ENCODE measurements at regions not wholly inside any gene's neighbourhood (a gene's known extent, or its start where the extent isn't known, plus 50 kb on each side); places are given as distances from the start of the nearest gene placed in this dataset.

- Histone ChIP-seq H3K9me3 (no peaks in the 10 kb centered on the region), H3K27ac (no peak overlapping the region), H3K4me1 (no peaks in the 10 kb centered on the region), H3K27me3 (no peaks in the 10 kb centered on the region), H3K4me3 (replicated peaks in 1 of 3) (no peak overlapping the region), H3K36me3 (no peaks in the 10 kb centered on the region)
- TF ChIP-seq POLR2A (IDR thresholded peaks at IDR 0.05) (no peak), CTCF (IDR thresholded peaks at IDR 0.05) (no peak)
- no peak for DNase-seq
- intact Hi-C loops (cut with DNase I), result no loop called here
These were observed 432.1 kb downstream of the NR2F2 start for GRCh38 chr15:96762566-96762965.

- no peaks in the 10 kb centered on the region for H3K9me3 ChIP-seq
- 85 to 88% methylated on average over 22 to 24 of the region's 24 CpGs for WGBS, 2 donors
- H3K27me3 ChIP-seq, result no peaks in the 10 kb centered on the region
- DNase-seq, result no peak
- no peak overlapping the region for H3K4me3 ChIP-seq (replicated peaks in 1 of 3)
- no peaks in the 10 kb centered on the region for H3K36me3 ChIP-seq
- intact Hi-C loops (cut with DNase I), result no loop called here
- H3K27ac ChIP-seq, result no peak overlapping the region
- TF ChIP-seq CTCF (IDR thresholded peaks at IDR 0.05) (no peak), POLR2A (IDR thresholded peaks at IDR 0.05) (no peak)
- H3K4me1 ChIP-seq, result no peaks in the 10 kb centered on the region
These were observed 434.0 kb downstream of the NR2F2 start for GRCh38 chr15:96764501-96764900.

GRCh38 chr15:96764946-96765345, 434.4 kb downstream of the NR2F2 start:
- no peaks in the 10 kb centered on the region for H3K36me3 ChIP-seq
- WGBS, 2 donors, result 88 to 92% methylated on average over 8 of the region's 8 CpGs
- no peaks in the 10 kb centered on the region for H3K27me3 ChIP-seq
- intact Hi-C loops (cut with DNase I), result no loop called here
- TF ChIP-seq POLR2A (IDR thresholded peaks at IDR 0.05) (no peak), CTCF (IDR thresholded peaks at IDR 0.05) (no peak)
- no peak for DNase-seq
- H3K4me3 ChIP-seq (replicated peaks in 1 of 3), result no peak overlapping the region
- no peak overlapping the region for H3K27ac ChIP-seq
- H3K4me1 ChIP-seq, result no peaks in the 10 kb centered on the region
- H3K9me3 ChIP-seq, result no peaks in the 10 kb centered on the region

GRCh38 chr15:96766366-96766765, 435.9 kb downstream of the NR2F2 start:
- intact Hi-C loops (cut with DNase I), result no loop called here

More at GRCh38 chr15:96766366-96766765, 435.9 kb downstream of the NR2F2 start:
- no peak for DNase-seq
- Histone ChIP-seq H3K27me3 (no peaks in the 10 kb centered on the region), H3K4me3 (replicated peaks in 1 of 3) (no peak overlapping the region), H3K27ac (no peak overlapping the region), H3K9me3 (no peaks in the 10 kb centered on the region), H3K36me3 (no peaks in the 10 kb centered on the region), H3K4me1 (no peaks in the 10 kb centered on the region)
- no peak for TF ChIP-seq POLR2A (IDR thresholded peaks at IDR 0.05)
- no peak for TF ChIP-seq CTCF (IDR thresholded peaks at IDR 0.05)
- WGBS, 2 donors, result 78 to 85% methylated on average over 4 of the region's 4 CpGs

Data from thyroid gland (tissue), 4 donors.